HCT116 (cell line): ENCODE measurements at regions not wholly inside any gene's neighbourhood (a gene's known extent, or its start where the extent isn't known, plus 50 kb on each side); places are given as distances from the start of the nearest gene placed in this dataset.

Experiments used
- ATAC-seq: fragments of 200-7000 bp; cut with Tn5 transposase; 2 replicates; pipeline ENCODE4 v1.9.1; 2020; ENCODE audit warnings: mild to moderate bottlenecking, moderate library complexity
- BruUV-seq: library from RNA; stranded (reverse); fragments of 400-500 nt; replicated peaks from 2 replicates; lab custom pipeline; 2021; lab: Mats Ljungman, UMichigan
- CTCF ChIA-PET: fragments of 300-600 bp; sonication (Branson Sonifier 250); formaldehyde crosslinking; loops from one replicate; lab custom pipeline; 2021; ENCODE audit warnings: antibody characterized with exemption; lab: Charles Lee
- POLR2A ChIA-PET: fragments of 300-600, 350-600 bp; sonication (Branson Sonifier 250); formaldehyde crosslinking; loops from one replicate; lab custom pipeline; 2021; ENCODE audit warnings: antibody characterized with exemption; lab: Charles Lee
- RAD21 ChIA-PET, 2 experiments: fragments of 300-600 bp; sonication (Branson Sonifier 250); formaldehyde crosslinking; loops; one replicate each; lab custom pipeline; 2023; ENCODE audit warnings: low total read pairs in 2 of 2; ENCODE audit not compliant: uncharacterized antibody in 2 of 2, unreplicated experiment in 2 of 2, low non-redundant PET in 1 of 2; lab: Charles Lee
- DNase-seq: peaks from one replicate; pipeline ENCODE4 v3.0.0-alpha.2; 2010; ENCODE audit warnings: low read depth, low spot score
- H2AFZ ChIP-seq: fragments of 200-600 bp; shearing (Covaris generic), sonication (generic); 2 replicates; pipeline ENCODE4 v1.6.1; 2017; ENCODE audit warnings: low read depth, mixed run types, mixed read lengths, antibody characterized with exemption, low read length; ENCODE audit not compliant: poor library complexity, severe bottlenecking
- H3K27ac ChIP-seq: 2 replicates; pipeline ENCODE4 v1.5.1; 2012; ENCODE audit warnings: low read depth, low read length
- H3K27me3 ChIP-seq: fragments of 200-600 bp; sonication (generic); 2 replicates; pipeline ENCODE4 v1.6.1; 2016; ENCODE audit warnings: mixed run types, low read length, mixed read lengths; ENCODE audit not compliant: insufficient read depth
- H3K36me3 ChIP-seq, 2 experiments: fragments of 200-500 bp in 1 of 2; fragments of 200-600 bp in 1 of 2; sonication (Bioruptor generic) in 1 of 2; sonication (generic) in 1 of 2; 2 replicates each; pipeline versions ENCODE4 v1.5.1 to v1.6.1; 2014 to 2016; ENCODE audit warnings: low read length in 2 of 2, inconsistent platforms in 1 of 2, mixed read lengths in 1 of 2, mixed run types in 1 of 2; ENCODE audit not compliant: insufficient read depth in 2 of 2, control insufficient read depth in 1 of 2
- H3K4me1 ChIP-seq, 2 experiments: fragments of 200-600 bp in 1 of 2; sonication (generic) in 1 of 2; 2 replicates each; pipeline versions ENCODE4 v1.5.1 to v1.6.1; 2012 to 2017; ENCODE audit warnings: low read length in 2 of 2, inconsistent platforms in 1 of 2, mild to moderate bottlenecking in 1 of 2, mixed read lengths in 1 of 2, mixed run types in 1 of 2, moderate library complexity in 1 of 2; ENCODE audit not compliant: insufficient read depth in 2 of 2, control insufficient read depth in 1 of 2
- H3K4me2 ChIP-seq: fragments of 200-600 bp; sonication (generic); 2 replicates; pipeline ENCODE4 v1.6.1; 2017; ENCODE audit warnings: mixed run types, low read length, mixed read lengths
- H3K4me3 ChIP-seq, 2 experiments: fragments of 200-600 bp in 1 of 2; sonication (generic) in 1 of 2; replicated peaks in 1 of 2; 2 replicates each; pipeline ENCODE4 v1.5.1; 2011 to 2016; ENCODE audit warnings: low read length in 2 of 2, control low read depth in 1 of 2, low read depth in 1 of 2, mild to moderate bottlenecking in 1 of 2, mixed read lengths in 1 of 2, mixed run types in 1 of 2
- H3K79me2 ChIP-seq: fragments of 200-600 bp; sonication (generic); 2 replicates; pipeline ENCODE4 v1.6.1; 2017; ENCODE audit warnings: mild to moderate bottlenecking, mixed run types, low read length, moderate library complexity, mixed read lengths; ENCODE audit not compliant: insufficient read depth
- H3K9ac ChIP-seq: fragments of 200-600 bp; sonication (generic); 2 replicates; pipeline ENCODE4 v1.6.1; 2016; ENCODE audit warnings: low read length, mixed read lengths
- H3K9me2 ChIP-seq: fragments of 200-600 bp; sonication (generic), shearing (Covaris generic); 2 replicates; pipeline ENCODE4 v1.6.1; 2017; ENCODE audit warnings: mixed run types, mild to moderate bottlenecking, moderate library complexity; ENCODE audit not compliant: insufficient read depth
- H3K9me3 ChIP-seq, 2 experiments: fragments of 200-500 bp in 1 of 2; fragments of 200-600 bp in 1 of 2; sonication (Bioruptor generic) in 1 of 2; sonication (generic) in 1 of 2; 2 replicates each; pipeline ENCODE4 v1.6.1; 2014 to 2017; ENCODE audit warnings: low read length in 2 of 2, mixed read lengths in 2 of 2, inconsistent platforms in 1 of 2, low read depth in 1 of 2, mild to moderate bottlenecking in 1 of 2, mixed run types in 1 of 2, moderate library complexity in 1 of 2; ENCODE audit not compliant: control insufficient read depth in 1 of 2, insufficient read depth in 1 of 2
- H4K20me1 ChIP-seq: fragments of 200-600 bp; sonication (generic), shearing (Covaris generic); 2 replicates; pipeline ENCODE4 v1.6.1; 2017; ENCODE audit warnings: mixed run types, mild to moderate bottlenecking, moderate library complexity; ENCODE audit not compliant: insufficient read depth
- CBX3 ChIP-seq: IDR thresholded peaks from 2 replicates; pipeline ENCODE4 v1.6.1; 2012; ENCODE audit warnings: low read depth
- EGR1 ChIP-seq: IDR thresholded peaks from 2 replicates; pipeline ENCODE4 v1.6.1; 2012; ENCODE audit warnings: low read depth
- ELF1 ChIP-seq: IDR thresholded peaks from 2 replicates; pipeline ENCODE4 v1.6.1; 2012; ENCODE audit warnings: low read depth, borderline replicate concordance
- EZH2 ChIP-seq: fragments of 200-600 bp; sonication (generic); IDR thresholded peaks from 2 replicates; pipeline ENCODE4 v1.6.1; 2017; ENCODE audit warnings: antibody characterized with exemption, mixed run types
- EZH2phosphoT487 ChIP-seq: fragments of 200-600 bp; IDR thresholded peaks from 2 replicates; pipeline ENCODE4 v1.6.1; 2018; ENCODE audit warnings: antibody characterized with exemption, borderline replicate concordance
- FOSL1 ChIP-seq: IDR thresholded peaks from 2 replicates; pipeline ENCODE4 v1.6.1; 2012; ENCODE audit warnings: low read depth
- MAX ChIP-seq: IDR thresholded peaks from 2 replicates; pipeline ENCODE4 v1.6.1; 2012
- POLR2AphosphoS5 ChIP-seq: IDR thresholded peaks from 2 replicates; pipeline ENCODE4 v1.6.1; 2011; ENCODE audit warnings: mild to moderate bottlenecking, low read depth, low read length, moderate library complexity
- REST ChIP-seq: IDR thresholded peaks from 2 replicates; pipeline ENCODE4 v1.6.1; 2012; ENCODE audit warnings: low read depth
- SIN3A ChIP-seq: IDR thresholded peaks from 2 replicates; pipeline ENCODE4 v1.6.1; 2012; ENCODE audit warnings: low read depth
- TCF7L2 ChIP-seq: IDR thresholded peaks from 2 replicates; pipeline ENCODE4 v1.7.0; 2011; ENCODE audit warnings: borderline replicate concordance, inconsistent platforms; ENCODE audit not compliant: insufficient read depth, insufficient read length; ENCODE audit errors: extremely low read depth
- ZFX ChIP-seq: fragments of 450-650 bp; IDR thresholded peaks from 2 replicates; pipeline ENCODE4 v1.6.1; 2017
- intact Hi-C: fragments of 100-400 bp; cut with micrococcal nuclease; formaldehyde crosslinking; loops from 2 replicates; pipeline ENCODE4 v1.10.0; 2022

GRCh38 chr16:62392698-62393097, 356.5 kb upstream of the CDH8 start:
- CTCF ChIA-PET: no interaction called here

More at GRCh38 chr16:62392698-62393097, 356.5 kb upstream of the CDH8 start:
- Histone ChIP-seq H3K36me3 (no peaks in the 10 kb centered on the region), H3K27me3 (no peaks in the 10 kb centered on the region), H4K20me1 (no peaks in the 10 kb centered on the region), H3K9me3 (peaks cover 8 to 14% of the 10 kb centered on the region in 2 experiments; a peak in 2 of 4 replicates), H3K4me2 (no peak overlapping the region), H3K9ac (no peak overlapping the region), H3K4me3 (no peak overlapping the region), H3K9me2 (no peaks in the 10 kb centered on the region), H3K79me2 (no peaks in the 10 kb centered on the region), H2AFZ (no peak overlapping the region), H3K4me1 (no peaks in the 10 kb centered on the region), H3K27ac (no peak overlapping the region)
- no peak for TF ChIP-seq EZH2
- TF ChIP-seq TCF7L2: no peak
- TF ChIP-seq FOSL1: no peak
- TF ChIP-seq POLR2AphosphoS5: no peak
- TF ChIP-seq REST: no peak
- no peak for TF ChIP-seq CBX3
- no peak for TF ChIP-seq EZH2phosphoT487
- TF ChIP-seq SIN3A: no peak
- no peak for TF ChIP-seq ELF1
- no peak for TF ChIP-seq EGR1
- no peak for TF ChIP-seq MAX
- TF ChIP-seq ZFX: no peak
- ChIA-PET POLR2A (no interaction called here), RAD21 (no interaction called here)
- intact Hi-C loops: no loop called here
- DNase-seq: no peak
- ATAC-seq: no peak
- BruUV-seq: no TSS peak
